Stimulated activated naive B cell treated with anti-CD40 and anti-IgM and Interleukin-4, amounts not matched to agents 10 μg/mL and 1 μg/mL and 100 μg/mL, for 72 hours (primary cell): ENCODE measurements at regions not wholly inside any gene's neighbourhood (a gene's known extent, or its start where the extent isn't known, plus 50 kb on each side); places are given as distances from the start of the nearest gene placed in this dataset.

ENCODE experiments used
- ATAC-seq, 2 donors: fragments of 150-1000 bp; cut with Tn5 transposase; replicated peaks; 2 replicates each; pipeline ENCODE4 v1.10.0; 2021; ENCODE audit warnings: moderate library complexity in 1 of 2
- DNase-seq: peaks from one replicate; pipeline ENCODE4 v3.0.0; 2021
- H3K27ac Mint-ChIP-seq: one replicate; pipeline ENCODE4 v1.8.0; 2022; ENCODE audit warnings: mild to moderate bottlenecking, mixed read lengths
- H3K27me3 Mint-ChIP-seq, 2 donors: one replicate each; pipeline ENCODE4 v1.8.0; 2022; ENCODE audit warnings: mixed read lengths in 2 of 2
- H3K36me3 Mint-ChIP-seq, 2 donors: one replicate each; pipeline ENCODE4 v1.8.0; 2022; ENCODE audit warnings: mixed read lengths in 2 of 2, mild to moderate bottlenecking in 1 of 2
- H3K4me1 Mint-ChIP-seq, 2 donors: one replicate each; pipeline ENCODE4 v1.8.0; 2022; ENCODE audit warnings: mixed read lengths in 2 of 2, mild to moderate bottlenecking in 1 of 2
- H3K4me3 Mint-ChIP-seq, 2 donors: one replicate each; pipeline ENCODE4 v1.8.0; 2022; ENCODE audit warnings: mild to moderate bottlenecking in 2 of 2, mixed read lengths in 2 of 2, moderate library complexity in 1 of 2
- H3K9me3 Mint-ChIP-seq, 2 donors: one replicate each; pipeline ENCODE4 v1.8.0; 2022; ENCODE audit warnings: mixed read lengths in 2 of 2, mild to moderate bottlenecking in 1 of 2

- ATAC-seq: no peak
- no peak for DNase-seq
- H3K4me3 Mint-ChIP-seq: no peak overlapping the region
- H3K36me3 Mint-ChIP-seq: no peaks in the 10 kb centered on the region
- H3K27ac Mint-ChIP-seq: no peak overlapping the region
- peaks cover 9 to 17% of the 10 kb centered on the region in 2 donors for H3K27me3 Mint-ChIP-seq
- peaks cover 5 to 6% of the 10 kb centered on the region in 2 donors for H3K9me3 Mint-ChIP-seq
- H3K4me1 Mint-ChIP-seq: no peaks in the 10 kb centered on the region
Observed at GRCh38 chr11:130623670-130624668, 175.5 kb downstream of the ADAMTS15 start.

GRCh38 chr11:130624971-130625544 is 176.6 kb downstream of the ADAMTS15 start:
- Mint-ChIP-seq H3K27me3 (peaks cover 9 to 17% of the 10 kb centered on the region in 2 donors), H3K36me3 (no peaks in the 10 kb centered on the region), H3K9me3 (peaks cover 0 to 2% of the 10 kb centered on the region in 2 donors), H3K27ac (no peak overlapping the region), H3K4me3 (no peak overlapping the region), H3K4me1 (no peaks in the 10 kb centered on the region)
- no peak for ATAC-seq
- DNase-seq: no peak

GRCh38 chr11:130625578-130626306 is 177.3 kb downstream of the ADAMTS15 start:
- Mint-ChIP-seq H3K9me3 (peaks cover 0 to under 1% of the 10 kb centered on the region in 2 donors), H3K4me3 (no peak overlapping the region), H3K4me1 (no peaks in the 10 kb centered on the region), H3K27ac (no peak overlapping the region), H3K36me3 (no peaks in the 10 kb centered on the region), H3K27me3 (peaks cover 9 to 17% of the 10 kb centered on the region in 2 donors)
- ATAC-seq: no peak
- DNase-seq: no peak

- no peak overlapping the region for H3K4me3 Mint-ChIP-seq
Observed at GRCh38 chr11:130629039-130629438, 180.6 kb downstream of the ADAMTS15 start.

GRCh38 chr11:130631119-130631518 is 182.7 kb downstream of the ADAMTS15 start:
- Mint-ChIP-seq H3K9me3 (no peaks in the 10 kb centered on the region), H3K36me3 (no peaks in the 10 kb centered on the region), H3K27ac (no peak overlapping the region), H3K4me1 (no peaks in the 10 kb centered on the region), H3K27me3 (peaks cover 0 to 4% of the 10 kb centered on the region in 2 donors), H3K4me3 (no peak overlapping the region)
- DNase-seq (no peak), ATAC-seq (no peak)

More at GRCh38 chr11:130629039-130629438, 180.6 kb downstream of the ADAMTS15 start:
- DNase-seq (no peak), ATAC-seq (no peak)
- Mint-ChIP-seq H3K36me3 (no peaks in the 10 kb centered on the region), H3K9me3 (no peaks in the 10 kb centered on the region), H3K4me1 (no peaks in the 10 kb centered on the region), H3K27me3 (peaks cover 0 to 4% of the 10 kb centered on the region in 2 donors), H3K27ac (no peak overlapping the region)

- Mint-ChIP-seq H3K27ac (no peak overlapping the region), H3K27me3 (peaks cover 0 to 4% of the 10 kb centered on the region in 2 donors), H3K4me3 (no peak overlapping the region), H3K9me3 (no peaks in the 10 kb centered on the region), H3K4me1 (no peaks in the 10 kb centered on the region), H3K36me3 (no peaks in the 10 kb centered on the region)
- DNase-seq: no peak
- no peak for ATAC-seq
Observed at GRCh38 chr11:130633466-130633865, 185.0 kb downstream of the ADAMTS15 start.

GRCh38 chr11:130634186-130634585 is 185.7 kb downstream of the ADAMTS15 start:
- no peaks in the 10 kb centered on the region for H3K36me3 Mint-ChIP-seq
- DNase-seq (no peak), ATAC-seq (no peak)
- peaks cover 0 to 4% of the 10 kb centered on the region in 2 donors for H3K27me3 Mint-ChIP-seq
- no peak overlapping the region for H3K4me3 Mint-ChIP-seq
- H3K9me3 Mint-ChIP-seq: no peaks in the 10 kb centered on the region
- H3K4me1 Mint-ChIP-seq: no peaks in the 10 kb centered on the region
- H3K27ac Mint-ChIP-seq: no peak overlapping the region

GRCh38 chr11:130634961-130635473 is 186.6 kb downstream of the ADAMTS15 start:
- no peak for ATAC-seq
- peaks cover 0 to 4% of the 10 kb centered on the region in 2 donors for H3K27me3 Mint-ChIP-seq
- no peak overlapping the region for H3K4me3 Mint-ChIP-seq
- H3K9me3 Mint-ChIP-seq: no peaks in the 10 kb centered on the region
- H3K27ac Mint-ChIP-seq: no peak overlapping the region
- no peaks in the 10 kb centered on the region for H3K4me1 Mint-ChIP-seq
- no peak for DNase-seq
- no peaks in the 10 kb centered on the region for H3K36me3 Mint-ChIP-seq

GRCh38 chr11:130635937-130636630 is 187.6 kb downstream of the ADAMTS15 start:
- ATAC-seq: no peak
- H3K9me3 Mint-ChIP-seq: no peaks in the 10 kb centered on the region
- H3K27ac Mint-ChIP-seq: no peak overlapping the region
- H3K4me1 Mint-ChIP-seq: no peaks in the 10 kb centered on the region
- no peaks in the 10 kb centered on the region for H3K36me3 Mint-ChIP-seq
- no peak for DNase-seq
- no peak overlapping the region for H3K4me3 Mint-ChIP-seq
- H3K27me3 Mint-ChIP-seq: peaks cover 0 to 4% of the 10 kb centered on the region in 2 donors

- ATAC-seq (no peak), DNase-seq (no peak)
- H3K4me1 Mint-ChIP-seq: no peaks in the 10 kb centered on the region
- no peaks in the 10 kb centered on the region for H3K9me3 Mint-ChIP-seq
- no peak overlapping the region for H3K4me3 Mint-ChIP-seq
- H3K36me3 Mint-ChIP-seq: no peaks in the 10 kb centered on the region
- peaks cover 0 to 3% of the 10 kb centered on the region in 2 donors for H3K27me3 Mint-ChIP-seq
- no peak overlapping the region for H3K27ac Mint-ChIP-seq
Observed at GRCh38 chr11:130636722-130637464, 188.4 kb downstream of the ADAMTS15 start.

GRCh38 chr11:130637566-130637965 is 189.1 kb downstream of the ADAMTS15 start:
- DNase-seq (no peak), ATAC-seq (no peak)
- no peaks in the 10 kb centered on the region for H3K9me3 Mint-ChIP-seq
- H3K4me1 Mint-ChIP-seq: no peaks in the 10 kb centered on the region
- H3K36me3 Mint-ChIP-seq: no peaks in the 10 kb centered on the region
- H3K27ac Mint-ChIP-seq: no peak overlapping the region
- no peak overlapping the region for H3K4me3 Mint-ChIP-seq
- no peaks in the 10 kb centered on the region for H3K27me3 Mint-ChIP-seq

- Mint-ChIP-seq H3K4me3 (no peak overlapping the region), H3K36me3 (no peaks in the 10 kb centered on the region)
- ATAC-seq: no peak
Observed at GRCh38 chr11:130638033-130638432, 189.6 kb downstream of the ADAMTS15 start.

GRCh38 chr11:130638624-130639023 is 190.2 kb downstream of the ADAMTS15 start:
- Mint-ChIP-seq H3K36me3 (no peaks in the 10 kb centered on the region), H3K9me3 (no peaks in the 10 kb centered on the region), H3K4me1 (no peaks in the 10 kb centered on the region), H3K27ac (no peak overlapping the region), H3K27me3 (no peaks in the 10 kb centered on the region), H3K4me3 (no peak overlapping the region)
- no peak for ATAC-seq
- no peak for DNase-seq

More at GRCh38 chr11:130638033-130638432, 189.6 kb downstream of the ADAMTS15 start:
- no peak for DNase-seq
- Mint-ChIP-seq H3K9me3 (no peaks in the 10 kb centered on the region), H3K27ac (no peak overlapping the region), H3K4me1 (no peaks in the 10 kb centered on the region), H3K27me3 (no peaks in the 10 kb centered on the region)
